ENCODE measurements at regions not wholly inside any gene's neighbourhood (a gene's known extent, or its start where the extent isn't known, plus 50 kb on each side); places are given as distances from the start of the nearest gene placed in this dataset.
"Not testable (repeated sequence)": the region's sequence is repeated elsewhere in the genome, so short reads cannot be mapped to it uniquely, and the experiment has no call there.

DNA sequence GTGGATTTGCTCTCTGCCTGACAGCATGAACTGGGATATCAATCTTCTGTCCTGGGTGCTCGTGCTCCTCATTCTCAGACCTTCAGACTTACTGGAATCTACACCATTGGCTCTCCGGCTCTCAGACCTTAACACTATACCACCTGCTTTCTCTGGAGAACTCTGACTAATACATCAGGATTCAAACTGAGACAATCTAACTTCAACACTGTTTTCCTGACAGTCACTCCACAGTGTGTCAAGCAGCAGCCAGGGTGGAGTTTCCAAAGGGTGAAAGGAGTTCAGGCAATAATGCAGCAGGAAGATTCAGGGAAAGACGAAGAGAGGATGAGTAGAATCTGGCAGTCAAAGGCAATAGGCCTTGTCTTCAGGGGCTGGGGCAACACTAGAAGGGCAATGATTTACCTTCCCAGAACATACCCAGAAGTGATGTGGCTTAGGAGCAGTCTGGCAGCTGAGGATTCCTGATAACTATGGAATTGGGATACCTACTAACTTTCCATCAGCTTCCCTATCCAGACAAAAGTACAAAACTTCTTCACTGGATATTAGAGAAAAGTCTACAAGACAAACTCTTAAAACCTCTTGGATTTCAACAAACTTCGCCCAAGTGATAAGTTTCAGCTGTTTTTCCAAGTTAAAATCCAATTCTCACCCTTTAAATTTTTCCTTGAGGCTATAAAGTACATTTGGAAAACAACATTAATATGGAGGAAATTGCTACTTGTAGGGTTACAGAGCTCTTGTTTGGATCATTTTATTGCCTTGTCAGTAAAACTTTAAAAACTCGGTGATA, 58.4 kb upstream of the SLIT2 start:
- no peak for TF ChIP-seq CREB5 (CRISPR knock-in tag; IDR thresholded peaks at IDR 0.05; ENCODE audit: low read depth)
- no peak for TF ChIP-seq ARNTL (CRISPR knock-in tag; IDR thresholded peaks at IDR 0.05; ENCODE audit: borderline replicate concordance, low read depth)
- no peak for TF ChIP-seq ESRRG (CRISPR knock-in tag; IDR thresholded peaks at IDR 0.05)
- TF ChIP-seq ZFP30 (CRISPR knock-in tag; IDR thresholded peaks at IDR 0.05): no peak
- no peak for TF ChIP-seq CSRNP3 (CRISPR knock-in tag; IDR thresholded peaks at IDR 0.05)
- no peak for TF ChIP-seq ZFP3 (CRISPR knock-in tag; IDR thresholded peaks at IDR 0.05)
- no peak for TF ChIP-seq ZNF70 (CRISPR knock-in tag; IDR thresholded peaks at IDR 0.05)
- TF ChIP-seq SNAI2 (CRISPR knock-in tag; IDR thresholded peaks at IDR 0.05): no peak
- no peak for TF ChIP-seq BACH2 (CRISPR knock-in tag; IDR thresholded peaks at IDR 0.05; ENCODE audit: borderline replicate concordance)
- TF ChIP-seq ZC3H10 (CRISPR knock-in tag; IDR thresholded peaks at IDR 0.05): no peak
- no peak for TF ChIP-seq OSR1 (CRISPR knock-in tag; IDR thresholded peaks at IDR 0.05)
- no peak for TF ChIP-seq ZNF565 (CRISPR knock-in tag; conservative IDR thresholded peaks at IDR 0.05; ENCODE audit: low read depth)
- TF ChIP-seq POU6F1 (CRISPR knock-in tag; IDR thresholded peaks at IDR 0.05; ENCODE audit: borderline replicate concordance, low read depth): no peak
- TF ChIP-seq RARB (CRISPR knock-in tag; IDR thresholded peaks at IDR 0.05): no peak
- no peak for TF ChIP-seq ZNF8 (CRISPR knock-in tag; IDR thresholded peaks at IDR 0.05)
- no peak for TF ChIP-seq TCF4 (CRISPR knock-in tag; IDR thresholded peaks at IDR 0.05; ENCODE audit: borderline replicate concordance)
- no peak; the same call in 2 of the 3 replicates for ATAC-seq

DNA sequence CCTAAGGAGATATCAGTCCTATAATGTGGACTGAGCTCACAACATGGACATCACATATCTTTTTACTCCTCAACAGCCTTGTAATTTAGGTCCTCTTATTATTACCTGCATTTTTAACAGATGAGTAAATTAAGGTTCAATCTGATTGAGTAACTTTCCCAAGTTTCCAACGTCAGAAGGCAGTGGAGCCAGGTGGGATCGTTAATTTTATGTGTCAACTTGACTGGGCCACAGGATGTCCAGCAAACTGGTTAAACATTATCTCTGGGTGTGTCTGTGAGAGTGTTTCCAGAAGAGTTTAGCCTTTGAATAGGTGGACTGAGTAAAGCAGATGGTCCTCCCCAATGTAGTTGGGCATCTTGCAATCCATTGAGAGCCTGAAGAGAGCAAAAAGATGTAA, 59.0 kb upstream of the SLIT2 start:
- ATAC-seq: no peak
- no peak for TF ChIP-seq ZNF70 (CRISPR knock-in tag; IDR thresholded peaks at IDR 0.05)

GRCh38 chr4:20185103-20185502, 66.6 kb upstream of the SLIT2 start:
- no peak for ATAC-seq
- no peak for TF ChIP-seq BACH2 (CRISPR knock-in tag; IDR thresholded peaks at IDR 0.05; ENCODE audit: borderline replicate concordance)
- TF ChIP-seq ESRRG (CRISPR knock-in tag; IDR thresholded peaks at IDR 0.05): no peak
- no peak for TF ChIP-seq ZFP3 (CRISPR knock-in tag; IDR thresholded peaks at IDR 0.05)
- TF ChIP-seq OSR1 (CRISPR knock-in tag; IDR thresholded peaks at IDR 0.05): no peak
- TF ChIP-seq ZNF70 (CRISPR knock-in tag; IDR thresholded peaks at IDR 0.05): no peak

GRCh38 chr4:20183131-20183530, 68.6 kb upstream of the SLIT2 start:
- not testable (repeated sequence) for ATAC-seq

- ATAC-seq: no peak
- no peak for TF ChIP-seq ZFP30 (CRISPR knock-in tag; IDR thresholded peaks at IDR 0.05)
- no peak for TF ChIP-seq ZNF8 (CRISPR knock-in tag; IDR thresholded peaks at IDR 0.05)
- no peak for TF ChIP-seq ISL1 (CRISPR knock-in tag; IDR thresholded peaks at IDR 0.05)
- TF ChIP-seq PPARA (CRISPR knock-in tag; IDR thresholded peaks at IDR 0.05; ENCODE audit: borderline replicate concordance): no peak
- no peak for TF ChIP-seq RARB (CRISPR knock-in tag; IDR thresholded peaks at IDR 0.05)
- no peak for TF ChIP-seq TSHZ2 (CRISPR knock-in tag; IDR thresholded peaks at IDR 0.05)
- no peak for TF ChIP-seq ZC3H10 (CRISPR knock-in tag; IDR thresholded peaks at IDR 0.05)
- no peak for TF ChIP-seq POU6F1 (CRISPR knock-in tag; IDR thresholded peaks at IDR 0.05; ENCODE audit: borderline replicate concordance, low read depth)
- TF ChIP-seq TOX (CRISPR knock-in tag; IDR thresholded peaks at IDR 0.05; ENCODE audit: borderline replicate concordance): no peak
- TF ChIP-seq GLIS3 (CRISPR knock-in tag; IDR thresholded peaks at IDR 0.05): no peak
- no peak for TF ChIP-seq ZFP3 (CRISPR knock-in tag; IDR thresholded peaks at IDR 0.05)
- TF ChIP-seq CREB5 (CRISPR knock-in tag; IDR thresholded peaks at IDR 0.05; ENCODE audit: low read depth): no peak
- no peak for TF ChIP-seq SNAI2 (CRISPR knock-in tag; IDR thresholded peaks at IDR 0.05)
Observed at GRCh38 chr4:20181926-20182325, 69.8 kb upstream of the SLIT2 start.

All from SK-N-SH treated with all-trans-retinoic acid at 6 μM for 48 hours (cell line).